ENCODE measurements at regions not wholly inside any gene's neighbourhood (a gene's known extent, or its start where the extent isn't known, plus 50 kb on each side); places are given as distances from the start of the nearest gene placed in this dataset.

DNA sequence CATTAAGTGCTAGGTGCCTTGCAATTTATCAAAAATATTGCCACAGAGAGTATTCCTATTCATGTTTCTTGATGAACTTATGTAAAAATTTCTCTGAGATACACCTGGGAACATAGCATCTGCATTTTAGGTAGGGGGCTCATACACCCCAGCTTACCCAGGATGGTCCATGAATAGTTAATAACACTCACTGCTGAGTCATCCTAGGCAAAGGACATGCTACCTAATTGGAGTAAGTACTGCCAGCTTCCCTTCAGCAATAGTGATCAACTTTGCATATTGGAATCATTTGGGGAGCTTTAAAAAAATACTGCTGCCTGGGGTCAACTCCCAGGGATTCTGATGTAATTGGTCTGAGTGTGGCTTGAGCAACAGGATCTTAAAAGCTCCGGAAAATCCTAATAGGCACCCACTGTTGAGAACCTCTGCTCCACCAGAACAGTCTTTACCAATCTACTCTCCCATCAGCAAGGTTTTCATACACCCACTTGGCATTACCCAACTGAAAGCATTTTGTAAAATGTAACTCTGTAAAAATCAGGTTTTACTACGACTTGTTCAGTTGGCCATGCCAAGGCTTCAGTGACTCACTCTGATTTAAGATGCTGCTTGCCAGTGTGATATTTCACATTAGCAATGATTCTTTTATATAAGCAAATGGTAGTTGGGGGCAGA, 67.2 kb upstream of the FNDC3A start:
- no peak for DNase-seq
- H3K27me3 ChIP-seq: no peaks in the 10 kb centered on the region
- H3K9me3 ChIP-seq (replicated peaks): no peaks in the 10 kb centered on the region
- no peak overlapping the region for H3K27ac ChIP-seq
- H3K4me3 ChIP-seq: no peak overlapping the region
- no peaks in the 10 kb centered on the region for H3K36me3 ChIP-seq
- H3K4me1 ChIP-seq: no peaks in the 10 kb centered on the region

DNA sequence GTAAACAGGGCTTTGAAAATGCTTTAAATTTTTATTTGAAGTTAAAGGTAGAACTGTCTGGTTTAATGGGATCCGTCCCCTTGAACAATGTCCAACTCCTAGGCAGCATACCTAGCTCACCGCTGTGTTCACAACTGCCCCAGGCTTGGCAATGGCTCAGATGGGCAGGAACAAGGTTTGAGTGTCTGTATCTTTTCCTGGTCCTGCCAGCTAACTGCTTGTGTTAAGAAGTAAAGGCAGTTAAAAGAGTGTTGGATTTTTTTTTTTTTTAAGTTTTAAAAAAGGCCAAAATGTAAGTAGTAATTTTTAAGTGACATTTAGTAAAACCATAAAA, 66.7 kb upstream of the FNDC3A start:
- Histone ChIP-seq H3K4me1 (no peaks in the 10 kb centered on the region), H3K27ac (no peak overlapping the region), H3K36me3 (no peaks in the 10 kb centered on the region), H3K27me3 (no peaks in the 10 kb centered on the region), H3K9me3 (replicated peaks) (no peaks in the 10 kb centered on the region), H3K4me3 (no peak overlapping the region)
- DNase-seq: no peak

DNA sequence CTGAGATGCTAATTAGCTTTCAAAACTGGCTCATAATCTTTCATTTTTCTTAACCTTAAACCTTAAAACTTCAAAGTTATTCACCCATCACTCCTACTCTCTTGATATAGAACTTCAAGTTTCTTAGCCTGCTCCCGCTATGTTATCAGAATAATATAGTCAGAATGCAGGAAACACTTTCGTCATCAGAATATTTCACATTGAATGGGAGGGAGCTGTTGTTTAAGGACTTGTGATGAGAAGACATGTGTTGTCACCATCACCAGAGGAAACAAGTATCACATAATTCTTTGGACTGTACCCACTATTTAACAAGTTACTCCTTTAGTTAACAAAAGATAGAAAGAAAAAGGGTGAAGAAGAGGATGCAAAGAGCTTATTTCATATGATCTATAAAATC, 65.0 kb upstream of the FNDC3A start:
- no peak overlapping the region for H3K27ac ChIP-seq
- no peaks in the 10 kb centered on the region for H3K9me3 ChIP-seq (replicated peaks)
- no peaks in the 10 kb centered on the region for H3K27me3 ChIP-seq
- H3K4me3 ChIP-seq: no peak overlapping the region
- H3K36me3 ChIP-seq: no peaks in the 10 kb centered on the region
- no peaks in the 10 kb centered on the region for H3K4me1 ChIP-seq
- no peak for DNase-seq

DNA sequence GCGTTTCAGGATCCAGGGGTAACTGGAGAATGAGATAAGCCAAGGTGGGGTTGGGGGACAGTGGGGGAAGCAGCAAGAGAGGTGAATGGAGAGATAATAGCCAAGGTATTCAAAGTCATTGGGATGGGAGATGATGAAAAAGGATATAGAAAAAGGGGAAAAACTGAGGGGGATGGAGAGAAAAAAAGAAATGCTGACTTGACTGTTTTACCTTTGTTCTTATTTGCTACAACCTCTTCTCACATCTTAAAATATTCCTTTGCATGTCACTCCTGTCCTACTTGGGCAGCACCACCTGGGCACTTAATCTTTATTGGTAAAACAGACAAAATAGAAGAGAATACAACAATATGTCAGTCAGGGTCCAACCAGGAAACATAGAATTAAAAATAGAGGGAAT, 56.0 kb upstream of the FNDC3A start:
- DNase-seq: no peak
- Histone ChIP-seq H3K27me3 (no peaks in the 10 kb centered on the region), H3K27ac (no peak overlapping the region), H3K4me1 (no peaks in the 10 kb centered on the region), H3K9me3 (replicated peaks) (no peaks in the 10 kb centered on the region), H3K4me3 (no peak overlapping the region), H3K36me3 (no peaks in the 10 kb centered on the region)

DNA sequence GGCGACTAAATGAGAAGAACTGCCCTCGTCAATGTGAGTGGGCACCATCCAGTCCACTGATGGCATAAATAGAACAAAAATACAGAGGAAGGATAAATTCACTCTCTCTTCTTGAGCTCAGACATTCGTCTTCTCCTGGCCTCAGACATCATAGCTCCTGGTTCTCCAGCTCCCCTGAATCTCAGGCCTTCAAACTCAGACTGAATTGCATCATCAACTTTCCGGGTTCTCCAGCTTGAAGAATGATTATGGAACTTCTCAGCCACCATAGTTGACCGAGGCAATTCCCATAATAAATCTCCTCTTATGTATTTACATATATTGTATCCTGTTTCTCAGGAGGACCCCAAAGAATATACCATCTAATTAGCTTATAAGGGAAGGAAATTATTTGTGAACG, 55.0 kb upstream of the FNDC3A start:
- Histone ChIP-seq H3K9me3 (replicated peaks) (no peaks in the 10 kb centered on the region), H3K27ac (no peak overlapping the region), H3K4me1 (no peaks in the 10 kb centered on the region), H3K4me3 (no peak overlapping the region), H3K36me3 (no peaks in the 10 kb centered on the region), H3K27me3 (no peaks in the 10 kb centered on the region)
- no peak for DNase-seq

DNA sequence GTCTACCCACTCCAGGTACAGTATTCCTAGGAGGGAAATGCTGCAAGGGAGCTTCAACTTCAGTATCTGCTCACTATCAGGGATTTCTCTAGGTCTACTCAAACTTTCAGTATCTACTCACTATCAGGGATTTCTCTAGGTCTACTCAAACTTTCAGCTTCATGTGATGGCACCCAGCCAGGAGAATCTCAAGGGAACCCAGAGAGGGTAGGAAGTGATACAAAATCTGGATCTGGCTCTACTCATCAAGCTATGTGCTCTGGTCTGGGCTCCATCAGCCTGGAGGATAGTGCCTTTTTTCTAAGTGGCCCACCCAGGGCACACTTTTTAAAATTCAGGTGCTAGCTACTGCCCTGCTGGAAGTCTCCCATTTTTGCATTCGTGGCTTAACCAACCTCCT, 52.3 kb upstream of the FNDC3A start:
- Histone ChIP-seq H3K4me1 (no peaks in the 10 kb centered on the region), H3K36me3 (no peaks in the 10 kb centered on the region), H3K27me3 (no peaks in the 10 kb centered on the region), H3K9me3 (replicated peaks) (no peaks in the 10 kb centered on the region), H3K27ac (no peak overlapping the region), H3K4me3 (no peak overlapping the region)
- no peak for DNase-seq

DNA sequence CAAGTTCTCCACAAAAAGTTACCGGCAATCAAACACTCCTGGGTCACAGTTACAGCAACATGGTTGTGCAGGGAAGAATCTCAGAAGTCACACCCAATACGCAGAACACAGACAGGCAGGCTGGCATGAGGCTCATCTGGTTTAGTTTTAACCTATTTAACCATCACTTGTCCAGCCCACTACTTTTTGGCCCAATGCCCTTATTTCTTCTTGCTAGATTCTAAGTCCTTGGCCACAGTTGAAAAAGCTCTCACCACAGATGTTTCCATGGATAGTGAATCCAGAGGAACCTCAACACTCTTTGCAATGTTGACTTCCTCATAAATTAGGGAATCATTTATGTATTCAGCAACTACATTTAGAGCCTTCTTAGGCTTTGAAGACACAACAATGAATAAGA, 50.7 kb upstream of the FNDC3A start:
- no peak for DNase-seq
- H3K4me1 ChIP-seq: no peaks in the 10 kb centered on the region

More for the DNA sequence above, 50.7 kb upstream of the FNDC3A start:
- no peaks in the 10 kb centered on the region for H3K9me3 ChIP-seq (replicated peaks)
- H3K27me3 ChIP-seq: no peaks in the 10 kb centered on the region
- H3K4me3 ChIP-seq: no peak overlapping the region
- no peaks in the 10 kb centered on the region for H3K36me3 ChIP-seq
- H3K27ac ChIP-seq: no peak overlapping the region
